Lung (tissue), 11 donors: ENCODE measurements at regions not wholly inside any gene's neighbourhood (a gene's known extent, or its start where the extent isn't known, plus 50 kb on each side); places are given as distances from the start of the nearest gene placed in this dataset.

Experiments
- ATAC-seq: fragments of 200-7000 bp; cut with Tn5 transposase; one replicate; pipeline ENCODE4 v1.9.1; 2020; ENCODE audit warnings: moderate number of reproducible peaks; ENCODE audit not compliant: insufficient read depth, low FRiP score
- DNase-seq, 3 donors: peaks; one replicate each; pipeline ENCODE4 v3.0.0-alpha.2; 2013 to 2017
- H3K27ac ChIP-seq, 2 donors: one replicate each; pipeline ENCODE4 v1.5.1; 2013; ENCODE audit warnings: mild to moderate bottlenecking in 2 of 2, moderate library complexity in 2 of 2, control low read depth in 1 of 2, inconsistent platforms in 1 of 2, low read depth in 1 of 2, low read length in 1 of 2
- H3K27me3 ChIP-seq, 3 donors: one replicate each; pipeline ENCODE4 v1.5.1; 2013; ENCODE audit warnings: low read length in 2 of 3; ENCODE audit not compliant: control insufficient read depth in 3 of 3, insufficient read depth in 3 of 3
- H3K36me3 ChIP-seq, 4 donors: one replicate each; pipeline ENCODE4 v1.5.1; 2013; ENCODE audit warnings: low read length in 4 of 4, mild to moderate bottlenecking in 1 of 4, moderate library complexity in 1 of 4; ENCODE audit not compliant: control insufficient read depth in 4 of 4, insufficient read depth in 4 of 4
- H3K4me1 ChIP-seq, 5 donors: one replicate each; pipeline ENCODE4 v1.5.1; 2013; ENCODE audit warnings: low read length in 5 of 5, mild to moderate bottlenecking in 2 of 5, moderate library complexity in 1 of 5; ENCODE audit not compliant: control insufficient read depth in 5 of 5, insufficient read depth in 5 of 5
- H3K4me3 ChIP-seq: one replicate; pipeline ENCODE4 v1.5.1; 2013; ENCODE audit warnings: mild to moderate bottlenecking, control low read depth, moderate library complexity
- H3K9ac ChIP-seq, 2 donors: one replicate each; pipeline ENCODE4 v1.5.1; 2013; ENCODE audit warnings: low read length in 2 of 2, control low read depth in 1 of 2; ENCODE audit not compliant: insufficient read depth in 1 of 2
- H3K9me3 ChIP-seq, 4 donors: one replicate each; pipeline ENCODE4 v1.5.1; 2013; ENCODE audit warnings: low read length in 3 of 4, mild to moderate bottlenecking in 1 of 4, moderate library complexity in 1 of 4; ENCODE audit not compliant: control insufficient read depth in 4 of 4, insufficient read depth in 3 of 4
- WGBS, 2 donors: extraction: QIAGEN DNeasy Blood & Tissue Kit; methylation state at CpG; one replicate each; pipeline ENCODE4 v1.1.7; 2013; 5-methylcytosine and 5-hydroxymethylcytosine counted together
- TF ChIP-seq, protein P1 (sequence below): IDR thresholded peaks from 2 replicates; pipeline ENCODE4 v1.5.1; 2012; ENCODE audit warnings: mild to moderate bottlenecking; ENCODE audit errors: control extremely low read depth, extremely low read depth
- donor health status: control.
- donor health status: control.
- donor health status: Bipolar disorder and iron deficiency.
- donor health status: healthy.
- donor health status: DM: yes; HTN: yes; CAD: no.

GRCh38 chr4:26152056-26152455 lies 168.8 kb upstream of the RBPJ start:
- DNase-seq = no peak
- TF ChIP-seq, protein P1, sequence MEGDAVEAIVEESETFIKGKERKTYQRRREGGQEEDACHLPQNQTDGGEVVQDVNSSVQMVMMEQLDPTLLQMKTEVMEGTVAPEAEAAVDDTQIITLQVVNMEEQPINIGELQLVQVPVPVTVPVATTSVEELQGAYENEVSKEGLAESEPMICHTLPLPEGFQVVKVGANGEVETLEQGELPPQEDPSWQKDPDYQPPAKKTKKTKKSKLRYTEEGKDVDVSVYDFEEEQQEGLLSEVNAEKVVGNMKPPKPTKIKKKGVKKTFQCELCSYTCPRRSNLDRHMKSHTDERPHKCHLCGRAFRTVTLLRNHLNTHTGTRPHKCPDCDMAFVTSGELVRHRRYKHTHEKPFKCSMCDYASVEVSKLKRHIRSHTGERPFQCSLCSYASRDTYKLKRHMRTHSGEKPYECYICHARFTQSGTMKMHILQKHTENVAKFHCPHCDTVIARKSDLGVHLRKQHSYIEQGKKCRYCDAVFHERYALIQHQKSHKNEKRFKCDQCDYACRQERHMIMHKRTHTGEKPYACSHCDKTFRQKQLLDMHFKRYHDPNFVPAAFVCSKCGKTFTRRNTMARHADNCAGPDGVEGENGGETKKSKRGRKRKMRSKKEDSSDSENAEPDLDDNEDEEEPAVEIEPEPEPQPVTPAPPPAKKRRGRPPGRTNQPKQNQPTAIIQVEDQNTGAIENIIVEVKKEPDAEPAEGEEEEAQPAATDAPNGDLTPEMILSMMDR = no peak
- no peak overlapping the region for H3K9ac ChIP-seq
- H3K4me1 ChIP-seq = no peaks in the 10 kb centered on the region
- no peak overlapping the region for H3K4me3 ChIP-seq
- no peak for ATAC-seq
- no peaks in the 10 kb centered on the region for H3K36me3 ChIP-seq
- no peak overlapping the region for H3K27ac ChIP-seq
- no peaks in the 10 kb centered on the region for H3K9me3 ChIP-seq
- WGBS, 2 donors = 68 to 80% methylated on average over 6 of the region's 6 CpGs
- H3K27me3 ChIP-seq = peaks cover 0 to 2% (median 0%) of the 10 kb centered on the region in 3 donors

DNA sequence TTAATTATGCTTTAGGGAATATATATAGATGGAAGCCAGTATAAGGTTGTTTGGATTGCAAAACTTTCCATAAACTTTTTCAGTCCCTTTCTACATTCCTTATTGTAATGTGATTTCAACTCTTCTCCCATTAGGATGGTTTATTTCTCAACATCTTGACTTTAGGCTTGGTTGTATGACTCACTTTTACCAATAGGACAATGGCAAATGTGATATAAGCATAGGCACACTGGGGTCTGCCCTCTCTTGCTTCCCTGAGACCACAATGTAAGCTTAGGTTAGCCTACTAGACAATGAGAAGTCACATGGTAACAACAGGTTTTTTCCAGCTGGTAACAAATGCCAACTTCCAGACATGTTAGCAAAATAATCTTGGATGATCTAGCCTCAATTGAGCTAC lies 163.3 kb upstream of the RBPJ start:
- TF ChIP-seq, protein P1 = no peak
- Histone ChIP-seq H3K4me3 (no peak overlapping the region), H3K4me1 (no peaks in the 10 kb centered on the region), H3K9ac (no peak overlapping the region), H3K36me3 (no peaks in the 10 kb centered on the region), H3K9me3 (peaks cover 0 to 2% (median 0%) of the 10 kb centered on the region in 4 donors), H3K27ac (no peak overlapping the region), H3K27me3 (no peaks in the 10 kb centered on the region)
- no peak for DNase-seq
- ATAC-seq = no peak

- H3K4me3 ChIP-seq = no peak overlapping the region
- ATAC-seq = no peak
- H3K36me3 ChIP-seq = no peaks in the 10 kb centered on the region
- WGBS, 2 donors = 93 to 97% methylated on average over 3 of the region's 3 CpGs
- H3K4me1 ChIP-seq = no peaks in the 10 kb centered on the region
- DNase-seq = no peak
- TF ChIP-seq, protein P1 = no peak
- H3K9ac ChIP-seq = no peak overlapping the region
- H3K27me3 ChIP-seq = no peaks in the 10 kb centered on the region
- no peak overlapping the region for H3K27ac ChIP-seq
- peaks cover 0 to 2% (median 0%) of the 10 kb centered on the region in 4 donors for H3K9me3 ChIP-seq
Observed at GRCh38 chr4:26160591-26160990, 160.2 kb upstream of the RBPJ start.
